Astrocyte (in vitro differentiated cells and primary cell): ENCODE measurements at regions not wholly inside any gene's neighbourhood (a gene's known extent, or its start where the extent isn't known, plus 50 kb on each side); places are given as distances from the start of the nearest gene placed in this dataset.

Experiments used
- CTCF ChIP-seq: IDR thresholded peaks from 2 replicates; pipeline ENCODE4 v1.5.1; 2011; ENCODE audit warnings: low read depth, mild to moderate bottlenecking, inconsistent platforms, low read length, moderate library complexity; ENCODE audit not compliant: insufficient read depth
- EZH2 ChIP-seq: IDR thresholded peaks from 2 replicates; pipeline ENCODE4 v1.6.1; 2012; ENCODE audit warnings: mild to moderate bottlenecking, low read length, inconsistent platforms; ENCODE audit not compliant: insufficient read depth

DNA sequence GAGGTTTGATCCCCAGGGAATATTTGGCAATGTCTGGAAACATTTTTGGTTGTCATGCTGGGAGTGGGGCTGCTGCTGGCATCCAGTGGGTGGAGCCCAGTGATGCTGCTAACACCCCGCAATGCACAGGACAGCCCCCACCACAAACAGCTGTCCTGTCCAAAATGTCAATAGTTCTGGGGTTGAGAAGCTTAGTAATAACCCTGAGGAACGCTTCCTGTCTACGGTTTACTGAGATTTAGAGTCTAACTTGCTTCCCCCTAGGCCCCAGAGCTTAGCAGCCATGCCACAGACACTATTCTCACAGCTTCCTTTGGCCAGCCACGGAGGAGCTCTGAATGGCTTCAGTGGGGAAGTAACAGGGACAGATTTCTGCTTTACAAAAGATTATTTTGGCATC is 66.5 kb downstream of the MSX2 start:
- TF ChIP-seq EZH2 (no peak), CTCF (no peak)
